ENCODE measurements at regions not wholly inside any gene's neighbourhood (a gene's known extent, or its start where the extent isn't known, plus 50 kb on each side); places are given as distances from the start of the nearest gene placed in this dataset.

DNA sequence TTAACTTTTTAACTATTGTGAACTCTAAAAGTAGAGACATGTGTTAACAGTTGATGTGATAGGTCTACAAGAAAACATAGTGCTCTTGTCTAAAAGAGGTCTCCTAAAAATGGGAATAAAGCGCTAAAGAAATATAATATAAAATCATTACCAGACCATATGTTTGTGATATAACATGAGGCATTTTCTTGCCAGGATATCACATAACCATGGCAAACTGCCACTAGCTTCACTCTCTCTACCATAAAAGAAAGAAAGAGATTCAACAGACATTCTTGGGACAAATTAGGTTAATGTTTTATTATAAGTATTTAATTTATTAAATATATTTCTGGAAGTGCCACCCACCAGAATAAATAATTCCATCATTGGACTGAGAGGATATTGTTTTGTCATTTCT lies 115.0 kb downstream of the TMEM26 start:
- WGBS (ENCODE audit: insufficient coverage, low coverage, low lambda C conversion rate, missing lambda C conversion rate) = 56% methylated on average over 1 of the region's 1 CpG

DNA sequence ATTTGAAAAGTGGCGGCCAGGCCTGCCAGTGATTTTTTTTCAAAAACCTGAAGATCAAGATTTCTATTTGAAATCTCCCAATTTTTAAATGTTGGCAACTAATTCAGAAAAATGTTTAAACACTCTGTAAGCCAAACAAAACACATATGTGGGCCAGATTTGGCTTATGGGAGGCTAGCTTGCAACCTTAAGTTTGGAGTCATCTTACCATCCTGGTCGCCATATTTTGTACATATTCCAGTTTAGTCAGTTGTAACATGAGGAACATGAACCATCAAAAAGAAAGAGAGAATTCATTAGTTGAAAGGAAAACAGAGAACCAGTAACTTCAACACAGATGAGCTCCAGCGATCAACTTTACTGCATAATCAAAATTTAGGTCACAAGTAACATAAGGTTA lies 115.4 kb downstream of the TMEM26 start:
- WGBS (ENCODE audit: insufficient coverage, low coverage, low lambda C conversion rate, missing lambda C conversion rate) = 71% methylated on average over 3 of the region's 3 CpGs
- Histone ChIP-seq H3K27me3 (no peaks in the 10 kb centered on the region), H3K36me3 (no peaks in the 10 kb centered on the region), H3K4me1 (no peaks in the 10 kb centered on the region), H3K9me3 (no peaks in the 10 kb centered on the region), H3K4me3 (no peak overlapping the region), H3K27ac (no peak overlapping the region)
- ATAC-seq = no peak
- intact Hi-C loops (cut with DNase I) = no loop called here
- TF ChIP-seq, protein P1, sequence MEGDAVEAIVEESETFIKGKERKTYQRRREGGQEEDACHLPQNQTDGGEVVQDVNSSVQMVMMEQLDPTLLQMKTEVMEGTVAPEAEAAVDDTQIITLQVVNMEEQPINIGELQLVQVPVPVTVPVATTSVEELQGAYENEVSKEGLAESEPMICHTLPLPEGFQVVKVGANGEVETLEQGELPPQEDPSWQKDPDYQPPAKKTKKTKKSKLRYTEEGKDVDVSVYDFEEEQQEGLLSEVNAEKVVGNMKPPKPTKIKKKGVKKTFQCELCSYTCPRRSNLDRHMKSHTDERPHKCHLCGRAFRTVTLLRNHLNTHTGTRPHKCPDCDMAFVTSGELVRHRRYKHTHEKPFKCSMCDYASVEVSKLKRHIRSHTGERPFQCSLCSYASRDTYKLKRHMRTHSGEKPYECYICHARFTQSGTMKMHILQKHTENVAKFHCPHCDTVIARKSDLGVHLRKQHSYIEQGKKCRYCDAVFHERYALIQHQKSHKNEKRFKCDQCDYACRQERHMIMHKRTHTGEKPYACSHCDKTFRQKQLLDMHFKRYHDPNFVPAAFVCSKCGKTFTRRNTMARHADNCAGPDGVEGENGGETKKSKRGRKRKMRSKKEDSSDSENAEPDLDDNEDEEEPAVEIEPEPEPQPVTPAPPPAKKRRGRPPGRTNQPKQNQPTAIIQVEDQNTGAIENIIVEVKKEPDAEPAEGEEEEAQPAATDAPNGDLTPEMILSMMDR (IDR thresholded peaks at IDR 0.05) = no peak
- no peak for TF ChIP-seq POLR2A (IDR thresholded peaks at IDR 0.05)
- DNase-seq = no peak

More for the DNA sequence above, 115.0 kb downstream of the TMEM26 start:
- no peak for DNase-seq
- H3K27ac ChIP-seq = no peak overlapping the region
- no peaks in the 10 kb centered on the region for H3K9me3 ChIP-seq
- intact Hi-C loops (cut with DNase I) = no loop called here
- TF ChIP-seq POLR2A (IDR thresholded peaks at IDR 0.05) = no peak
- TF ChIP-seq, protein P1 (IDR thresholded peaks at IDR 0.05) = no peak
- no peak overlapping the region for H3K4me3 ChIP-seq
- no peak for ATAC-seq
- H3K4me1 ChIP-seq = no peaks in the 10 kb centered on the region
- no peaks in the 10 kb centered on the region for H3K27me3 ChIP-seq
- H3K36me3 ChIP-seq = no peaks in the 10 kb centered on the region

DNA sequence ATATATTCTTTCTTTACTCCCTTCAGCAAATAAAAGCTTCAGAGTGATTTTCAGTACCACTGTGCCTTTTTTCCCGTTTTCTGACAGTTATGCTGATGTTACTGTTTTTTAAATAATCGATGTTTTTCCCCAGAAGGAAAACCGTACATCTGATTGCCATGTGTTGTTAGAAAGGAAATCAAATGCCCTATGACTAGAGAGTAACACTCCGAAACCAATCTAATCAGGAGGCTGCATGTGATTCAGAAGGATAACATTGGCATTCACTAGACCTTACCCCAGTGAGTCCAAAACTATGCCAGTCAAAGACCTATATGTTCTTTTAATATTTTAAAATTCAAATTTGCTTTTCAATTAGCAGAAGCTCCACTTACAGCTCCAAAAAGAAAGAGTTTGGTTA lies 116.3 kb downstream of the TMEM26 start:
- no peaks in the 10 kb centered on the region for H3K4me1 ChIP-seq
- no peak overlapping the region for H3K4me3 ChIP-seq
- DNase-seq (no peak), ATAC-seq (no peak)
- H3K27ac ChIP-seq = no peak overlapping the region
- H3K27me3 ChIP-seq = no peaks in the 10 kb centered on the region
- intact Hi-C loops (cut with DNase I) = no loop called here
- no peaks in the 10 kb centered on the region for H3K36me3 ChIP-seq
- TF ChIP-seq POLR2A (IDR thresholded peaks at IDR 0.05) = no peak
- TF ChIP-seq, protein P1 (IDR thresholded peaks at IDR 0.05) = no peak
- WGBS (ENCODE audit: insufficient coverage, low coverage, low lambda C conversion rate, missing lambda C conversion rate) = 28% methylated on average over 4 of the region's 4 CpGs
- H3K9me3 ChIP-seq = no peaks in the 10 kb centered on the region

DNA sequence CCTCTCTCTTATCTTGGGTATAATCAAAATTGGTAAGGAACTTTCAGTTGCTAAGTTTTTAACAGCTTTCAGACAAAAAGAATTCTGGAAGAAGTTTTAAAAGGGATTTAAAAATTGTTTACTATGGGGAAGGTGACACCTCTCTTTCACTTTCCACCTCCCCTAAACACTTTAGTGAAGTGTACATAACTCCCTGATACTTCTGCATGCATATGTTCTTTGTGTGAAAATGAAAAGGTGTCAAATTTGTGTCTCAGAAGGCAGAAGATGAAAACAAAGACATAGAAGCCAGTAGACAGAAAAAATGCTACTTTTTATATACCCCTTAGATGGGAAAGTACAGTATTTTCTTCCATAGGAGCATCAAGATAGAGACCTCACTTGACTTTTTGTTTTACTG lies 117.8 kb downstream of the TMEM26 start:
- Histone ChIP-seq H3K36me3 (no peaks in the 10 kb centered on the region), H3K27ac (no peak overlapping the region), H3K9me3 (no peaks in the 10 kb centered on the region), H3K27me3 (no peaks in the 10 kb centered on the region), H3K4me3 (no peak overlapping the region), H3K4me1 (no peaks in the 10 kb centered on the region)
- no peak for TF ChIP-seq POLR2A (IDR thresholded peaks at IDR 0.05)
- TF ChIP-seq, protein P1 (IDR thresholded peaks at IDR 0.05) = no peak
- ATAC-seq = no peak
- DNase-seq = no peak
- intact Hi-C loops (cut with DNase I) = no loop called here

DNA sequence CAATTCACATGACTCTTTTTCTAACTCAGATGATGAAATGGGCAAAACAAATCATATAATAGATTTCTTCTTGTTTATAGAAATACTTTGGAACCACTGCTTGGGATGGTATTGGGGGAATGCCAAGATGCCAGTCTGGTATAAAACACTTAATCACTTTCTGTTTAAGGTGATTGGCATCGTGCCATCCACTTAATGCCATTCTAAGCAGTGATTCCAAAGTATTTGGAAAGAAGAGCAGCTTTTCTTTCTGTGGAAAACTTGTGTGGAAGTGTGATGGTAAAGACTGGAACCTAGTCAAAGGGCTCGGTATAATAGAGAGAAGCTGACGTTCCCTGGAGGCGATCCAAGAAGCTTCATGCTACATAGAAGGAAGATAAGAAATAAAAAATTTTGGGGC lies 120.6 kb downstream of the TMEM26 start:
- Histone ChIP-seq H3K4me1 (no peaks in the 10 kb centered on the region), H3K27ac (no peak overlapping the region), H3K4me3 (no peak overlapping the region), H3K9me3 (no peaks in the 10 kb centered on the region), H3K36me3 (no peaks in the 10 kb centered on the region), H3K27me3 (no peaks in the 10 kb centered on the region)
- ATAC-seq (no peak), DNase-seq (no peak)
- intact Hi-C loops (cut with DNase I) = no loop called here
- TF ChIP-seq, protein P1 (IDR thresholded peaks at IDR 0.05) = no peak
- no peak for TF ChIP-seq POLR2A (IDR thresholded peaks at IDR 0.05)
- 52% methylated on average over 4 of the region's 4 CpGs for WGBS (ENCODE audit: insufficient coverage, low coverage, low lambda C conversion rate, missing lambda C conversion rate)

Measured in right lobe of liver (tissue), 6 donors.